ENCODE measurements at regions not wholly inside any gene's neighbourhood (a gene's known extent, or its start where the extent isn't known, plus 50 kb on each side); places are given as distances from the start of the nearest gene placed in this dataset.
"Not testable (repeated sequence)": the region's sequence is repeated elsewhere in the genome, so short reads cannot be mapped to it uniquely, and the experiment has no call there.

- in situ Hi-C loops (cut with HindIII; ENCODE audit: low sequenced_read_pairs) = no loop called here
Observed at GRCh38 chr12:45490232-45490881, 239.1 kb upstream of the ARID2 start.

DNA sequence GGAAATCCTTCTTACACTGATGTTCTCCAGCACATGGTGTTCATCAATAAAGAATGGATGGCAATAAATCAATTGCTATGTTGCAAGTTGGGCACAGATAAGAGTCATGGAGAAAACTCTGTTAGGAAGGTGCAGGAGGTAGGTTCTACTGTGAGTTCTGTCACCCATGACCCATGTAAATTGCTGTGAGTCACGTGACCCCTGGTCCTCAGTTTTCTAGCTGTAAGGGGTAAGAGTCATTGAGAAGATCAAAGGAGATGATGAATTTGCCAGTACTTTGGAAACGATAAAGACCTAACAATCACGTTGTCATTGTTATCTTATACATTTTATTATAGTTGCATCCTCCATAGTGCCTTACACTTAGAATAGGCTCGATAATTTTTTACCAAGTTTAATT, 235.2 kb upstream of the ARID2 start:
- in situ Hi-C loops (cut with HindIII; ENCODE audit: low sequenced_read_pairs) = no loop called here

DNA sequence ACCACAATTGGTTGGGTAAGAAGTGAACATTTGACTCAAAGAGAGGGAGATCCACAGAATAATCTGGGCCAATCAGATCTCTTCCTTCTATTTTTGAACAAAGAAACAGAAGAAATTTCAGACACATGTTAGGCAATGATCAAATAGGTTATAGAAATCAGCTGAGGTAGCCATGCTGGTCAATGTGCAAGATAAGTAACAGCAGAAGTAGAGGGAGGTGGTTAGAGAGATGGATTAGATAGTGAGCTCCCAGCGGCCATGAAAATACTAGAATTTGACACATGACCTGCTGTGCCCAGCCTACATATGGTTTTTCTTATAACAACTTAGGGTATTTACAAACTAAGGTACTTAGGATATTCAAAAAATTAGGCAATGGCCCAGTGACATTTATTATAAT, 230.9 kb upstream of the ARID2 start:
- in situ Hi-C loops (cut with HindIII; ENCODE audit: low sequenced_read_pairs) = loop anchor here (5.0 kb wide), 1 partner anchor 79 kb away; no protein-coding TSS in a partner anchor

GRCh38 chr12:45502481-45503128, 226.9 kb upstream of the ARID2 start:
- in situ Hi-C loops (cut with HindIII; ENCODE audit: low sequenced_read_pairs) = no loop called here

DNA sequence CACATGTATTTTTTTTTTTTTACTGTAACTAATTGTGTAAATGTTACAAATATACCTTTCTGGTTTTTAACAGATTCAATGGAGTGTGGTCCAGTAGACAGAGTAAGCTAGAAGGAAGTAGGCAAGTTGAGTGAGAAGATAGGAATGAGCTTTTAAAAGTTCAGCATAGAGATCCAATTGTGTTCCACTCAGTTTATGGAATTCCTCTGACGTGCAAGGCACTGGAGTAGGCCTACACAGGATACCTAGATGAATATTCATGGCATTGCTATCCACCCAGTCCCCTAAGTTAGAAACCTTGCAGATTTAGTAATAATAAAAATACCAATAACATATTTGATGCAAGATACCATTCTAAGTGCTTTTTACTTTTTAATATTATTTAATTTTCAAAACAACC, 225.6 kb upstream of the ARID2 start:
- in situ Hi-C loops (cut with HindIII; ENCODE audit: low sequenced_read_pairs) = no loop called here

DNA sequence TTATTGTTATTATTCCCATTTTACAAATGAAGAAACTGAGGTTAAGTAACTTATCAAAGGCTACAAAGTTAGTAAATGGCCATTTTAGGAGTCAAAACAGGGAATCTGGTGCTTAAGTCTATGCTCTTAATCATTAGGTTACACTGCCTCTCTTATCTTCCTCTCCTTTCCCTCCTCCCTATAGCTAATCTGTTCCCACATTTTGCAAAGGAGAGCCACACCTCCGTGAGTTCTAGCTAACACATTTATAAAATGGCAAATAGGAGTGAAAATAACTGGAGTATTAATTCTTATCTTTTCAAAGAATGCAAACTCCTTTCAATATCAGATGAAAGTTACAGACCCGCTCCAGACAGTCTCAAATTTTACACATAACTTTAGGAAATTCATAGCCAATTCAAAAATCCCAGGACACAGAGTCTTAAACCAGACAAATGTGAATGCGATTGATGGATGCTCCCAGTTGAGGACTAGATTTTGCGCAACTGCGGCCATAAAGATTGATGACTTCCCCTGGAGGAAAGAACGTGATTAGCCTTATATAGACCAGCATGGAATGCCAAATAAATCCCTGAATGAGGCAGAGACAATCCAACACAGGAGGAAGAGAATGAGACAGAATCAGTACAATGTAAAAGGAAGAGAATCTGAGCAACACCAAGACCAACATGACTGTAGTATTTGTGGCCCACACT, 225.0 kb upstream of the ARID2 start:
- in situ Hi-C loops (cut with HindIII; ENCODE audit: low sequenced_read_pairs) = no loop called here

DNA sequence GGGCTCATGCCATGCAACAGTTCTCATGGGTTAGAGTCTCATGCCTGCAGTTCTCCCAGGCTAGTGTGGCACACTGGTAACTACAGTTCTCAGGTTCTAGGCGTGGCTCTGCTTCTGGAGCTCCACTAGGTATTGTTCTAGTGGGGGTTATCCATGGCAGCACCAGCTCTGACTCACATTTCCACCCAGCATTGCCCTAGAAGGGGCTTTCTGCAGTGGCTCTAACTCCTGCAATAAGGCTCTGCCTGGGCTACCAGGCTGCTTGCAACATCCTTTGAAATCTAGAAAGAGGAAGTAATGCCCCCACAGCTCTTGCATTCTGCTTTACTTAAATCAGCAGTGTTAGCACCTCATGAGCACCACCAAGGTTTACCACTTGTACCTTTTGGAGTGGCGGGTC, 220.3 kb upstream of the ARID2 start:
- in situ Hi-C loops (cut with HindIII; ENCODE audit: low sequenced_read_pairs) = no loop called here

GRCh38 chr12:45509621-45510020, 219.9 kb upstream of the ARID2 start:
- in situ Hi-C loops (cut with HindIII; ENCODE audit: low sequenced_read_pairs) = no loop called here

- in situ Hi-C loops (cut with HindIII; ENCODE audit: low sequenced_read_pairs) = no loop called here
Observed at GRCh38 chr12:45517381-45517780, 212.1 kb upstream of the ARID2 start.

DNA sequence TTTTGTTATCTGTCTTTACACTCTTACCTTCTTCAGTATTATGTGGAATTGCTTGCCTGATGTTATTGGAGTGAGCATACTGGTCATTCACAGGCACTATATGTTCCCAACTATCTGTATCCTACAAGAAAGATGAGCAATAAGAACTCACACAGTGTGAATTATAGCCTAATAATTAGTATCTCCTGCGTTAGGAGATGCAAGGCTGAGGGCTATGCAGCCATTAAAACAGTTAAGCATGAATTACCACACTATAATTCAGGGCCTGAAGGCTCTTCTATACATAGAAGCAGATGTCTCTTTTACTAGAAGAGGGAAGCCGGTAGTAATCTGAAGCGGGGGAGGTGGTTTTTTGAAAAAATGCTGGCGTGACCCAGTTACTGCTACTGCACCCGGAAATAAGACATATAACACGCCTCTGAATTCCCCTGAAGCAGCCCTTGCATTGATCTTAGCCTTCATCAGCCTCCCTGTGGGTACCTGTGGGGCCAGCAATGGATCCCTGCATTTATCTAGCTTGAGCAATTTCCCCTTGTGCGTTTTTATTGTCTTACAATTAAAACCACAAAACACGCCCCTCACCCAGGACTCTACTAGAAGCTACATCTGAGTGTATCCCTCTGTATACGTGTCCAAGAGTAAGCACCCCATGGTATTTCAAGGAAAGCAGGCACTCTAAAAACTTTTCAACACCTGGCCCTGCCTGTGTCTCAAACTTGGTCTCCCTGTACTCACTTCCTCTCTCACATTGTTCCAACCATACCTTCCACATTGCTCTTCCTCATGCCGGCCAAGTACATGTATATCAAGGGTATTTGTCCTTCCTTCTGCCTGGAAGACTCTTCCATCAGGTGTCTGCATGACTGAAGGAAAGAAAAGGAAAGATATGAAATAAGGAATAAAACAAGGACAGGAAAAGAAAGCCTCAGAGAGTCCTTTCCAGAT, 210.9 kb upstream of the ARID2 start:
- in situ Hi-C loops (cut with HindIII; ENCODE audit: low sequenced_read_pairs) = no loop called here

GRCh38 chr12:45522227-45522626, 207.3 kb upstream of the ARID2 start:
- in situ Hi-C loops (cut with HindIII; ENCODE audit: low sequenced_read_pairs) = no loop called here

DNA sequence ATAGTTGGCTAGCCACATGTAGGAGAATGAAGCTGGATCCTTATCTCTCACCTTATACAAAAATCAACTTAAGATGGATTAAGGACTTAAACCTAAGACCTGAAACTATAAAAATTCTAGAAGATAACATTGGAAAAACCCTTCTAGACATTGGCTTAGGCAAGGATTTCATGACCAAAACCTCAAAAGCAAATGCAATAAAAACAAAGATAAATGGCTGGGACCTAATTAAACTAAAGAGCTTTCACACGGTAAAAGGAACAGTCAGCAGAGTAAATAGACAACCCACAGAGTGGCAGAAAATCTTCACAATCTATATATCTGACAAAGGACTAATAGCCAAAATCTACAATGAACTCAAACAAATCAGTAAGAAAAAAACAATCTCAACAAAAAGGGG, 202.7 kb upstream of the ARID2 start:
- in situ Hi-C loops (cut with HindIII; ENCODE audit: low sequenced_read_pairs) = not testable (repeated sequence)

- in situ Hi-C loops (cut with HindIII; ENCODE audit: low sequenced_read_pairs) = no loop called here
Observed at GRCh38 chr12:45532113-45532512, 197.4 kb upstream of the ARID2 start.

- in situ Hi-C loops (cut with HindIII; ENCODE audit: low sequenced_read_pairs) = no loop called here
Observed at GRCh38 chr12:45535610-45536180, 193.8 kb upstream of the ARID2 start.

- in situ Hi-C loops (cut with HindIII; ENCODE audit: low sequenced_read_pairs) = no loop called here
Observed at GRCh38 chr12:45536284-45536683, 193.2 kb upstream of the ARID2 start.

DNA sequence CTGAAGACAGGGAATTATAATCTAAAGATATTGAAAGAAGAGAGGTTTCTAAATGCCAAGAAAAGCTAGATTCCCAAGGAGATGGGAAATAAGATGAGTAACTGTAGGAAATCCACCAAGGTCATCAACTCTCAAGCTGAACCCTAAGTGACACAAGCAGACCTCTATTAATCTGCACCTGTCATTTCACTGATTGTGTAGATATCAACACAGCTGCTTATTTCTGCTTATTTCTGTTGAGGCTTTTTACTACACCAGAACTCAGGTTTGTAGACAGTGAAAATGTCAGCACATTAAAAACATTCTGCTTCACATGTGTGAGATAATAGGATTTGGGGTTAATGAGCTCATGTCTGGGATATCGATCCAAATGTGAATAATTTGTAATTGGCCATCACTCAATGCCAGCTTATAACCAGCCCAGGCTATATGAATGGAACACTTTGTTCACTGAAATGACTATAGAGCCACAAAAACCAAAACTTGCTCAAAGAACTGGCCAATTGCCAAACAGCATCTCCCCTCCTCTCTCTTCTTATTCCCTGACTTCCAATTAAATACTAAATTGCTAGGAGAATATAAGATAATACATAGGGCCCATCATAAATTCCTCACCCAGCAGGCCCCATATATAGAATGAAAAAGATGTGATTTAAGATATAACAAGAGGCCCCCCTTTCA, 188.7 kb upstream of the ARID2 start:
- in situ Hi-C loops (cut with HindIII; ENCODE audit: low sequenced_read_pairs) = loop anchor here (10.0 kb wide), 1 partner anchor 204 kb away; no protein-coding TSS in a partner anchor

- in situ Hi-C loops (cut with HindIII; ENCODE audit: low sequenced_read_pairs) = loop anchor here (10.0 kb wide), 1 partner anchor 201 kb away; no protein-coding TSS in a partner anchor
Observed at GRCh38 chr12:45543887-45544286, 185.6 kb upstream of the ARID2 start.

DNA sequence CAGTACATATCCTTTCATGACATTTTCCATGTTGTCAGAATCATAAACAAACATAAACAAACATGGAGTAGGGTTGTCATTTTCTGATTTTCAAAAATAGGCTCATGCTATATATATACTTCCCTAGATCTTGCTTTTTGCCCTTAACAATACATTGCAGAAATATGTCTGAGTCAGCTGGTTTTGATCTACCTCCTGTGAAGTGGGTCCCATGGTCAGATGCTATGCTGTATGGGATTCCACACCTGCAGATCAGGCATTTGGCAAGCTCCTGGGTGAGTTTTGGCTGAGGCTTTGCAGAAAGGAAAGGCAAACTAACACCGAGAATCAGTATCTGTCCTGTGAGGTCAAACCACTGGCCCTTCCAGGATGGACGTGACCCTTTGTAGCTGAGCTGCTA, 183.0 kb upstream of the ARID2 start:
- in situ Hi-C loops (cut with HindIII; ENCODE audit: low sequenced_read_pairs) = loop anchor here (10.0 kb wide), 1 partner anchor 198 kb away; no protein-coding TSS in a partner anchor

DNA sequence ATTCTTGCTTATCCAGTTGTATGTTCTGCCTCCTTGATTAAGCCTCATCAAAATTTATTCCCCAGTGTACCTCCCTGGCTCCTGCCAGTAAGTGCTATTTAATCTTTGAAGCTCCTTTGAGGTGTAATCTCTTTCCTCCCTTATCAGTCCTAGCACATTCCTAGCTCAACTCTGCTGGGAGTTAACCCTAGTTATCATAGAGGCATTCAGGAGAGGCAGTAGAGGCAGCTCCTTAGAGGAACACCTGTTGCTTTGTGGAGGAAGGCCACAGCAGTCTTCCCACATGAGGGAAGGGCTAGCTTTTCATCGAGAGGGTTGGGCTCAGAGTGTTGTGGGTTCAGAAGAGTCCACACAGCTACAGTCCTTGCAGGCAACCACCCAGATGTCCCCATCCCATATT, 182.4 kb upstream of the ARID2 start:
- in situ Hi-C loops (cut with HindIII; ENCODE audit: low sequenced_read_pairs) = loop anchor here (10.0 kb wide), 1 partner anchor 198 kb away; no protein-coding TSS in a partner anchor

DNA sequence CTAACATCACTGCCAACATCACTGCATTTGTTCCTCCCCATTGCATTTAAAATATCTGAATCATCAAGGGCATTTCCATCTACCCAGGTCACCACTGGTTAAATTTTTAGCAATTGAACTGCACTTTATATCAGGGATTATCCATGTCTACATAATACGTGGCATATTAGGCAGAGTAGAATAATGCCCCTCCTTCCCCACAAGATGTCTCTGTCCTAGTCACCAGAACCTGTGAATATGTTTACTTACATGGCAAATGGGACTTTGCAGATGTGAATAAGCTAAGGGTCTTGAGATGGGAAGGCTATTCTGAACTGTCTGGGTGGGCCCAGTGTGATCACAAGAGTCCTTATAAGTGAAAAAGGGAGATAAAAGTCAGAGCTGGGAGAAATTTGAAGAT, 181.7 kb upstream of the ARID2 start:
- in situ Hi-C loops (cut with HindIII; ENCODE audit: low sequenced_read_pairs) = loop anchor here (10.0 kb wide), 1 partner anchor 197 kb away; no protein-coding TSS in a partner anchor

Measured in endothelial cell of hepatic sinusoid (primary cell).